Muscle layer of duodenum (tissue), 2 donors: ENCODE measurements at regions not wholly inside any gene's neighbourhood (a gene's known extent, or its start where the extent isn't known, plus 50 kb on each side); places are given as distances from the start of the nearest gene placed in this dataset.

Experiments used
- H3K27ac ChIP-seq: one replicate; pipeline ENCODE4 v1.7.0; 2013; ENCODE audit warnings: mild to moderate bottlenecking, low read length
- H3K27me3 ChIP-seq: one replicate; pipeline ENCODE4 v1.7.0; 2013; ENCODE audit warnings: low read depth, mild to moderate bottlenecking, control low read depth, low read length
- H3K36me3 ChIP-seq, 2 donors: one replicate each; pipeline ENCODE4 v1.7.0; 2013; ENCODE audit warnings: low read length in 2 of 2, control low read depth in 1 of 2, mild to moderate bottlenecking in 1 of 2; ENCODE audit not compliant: insufficient read depth in 2 of 2, control insufficient read depth in 1 of 2
- H3K4me1 ChIP-seq, 2 donors: one replicate each; pipeline ENCODE4 v1.7.0; 2013; ENCODE audit warnings: low read length in 2 of 2, mild to moderate bottlenecking in 2 of 2, control low read depth in 1 of 2, moderate library complexity in 1 of 2; ENCODE audit not compliant: insufficient read depth in 2 of 2, control insufficient read depth in 1 of 2
- H3K4me3 ChIP-seq, 2 donors: one replicate each; pipeline ENCODE4 v1.7.0; 2013; ENCODE audit warnings: low read length in 2 of 2, low read depth in 1 of 2, mild to moderate bottlenecking in 1 of 2
- H3K9me3 ChIP-seq, 2 donors: one replicate each; pipeline ENCODE4 v1.7.0; 2013; ENCODE audit warnings: low read length in 2 of 2, control low read depth in 1 of 2, mild to moderate bottlenecking in 1 of 2; ENCODE audit not compliant: control insufficient read depth in 1 of 2
- donor health status: healthy.

DNA sequence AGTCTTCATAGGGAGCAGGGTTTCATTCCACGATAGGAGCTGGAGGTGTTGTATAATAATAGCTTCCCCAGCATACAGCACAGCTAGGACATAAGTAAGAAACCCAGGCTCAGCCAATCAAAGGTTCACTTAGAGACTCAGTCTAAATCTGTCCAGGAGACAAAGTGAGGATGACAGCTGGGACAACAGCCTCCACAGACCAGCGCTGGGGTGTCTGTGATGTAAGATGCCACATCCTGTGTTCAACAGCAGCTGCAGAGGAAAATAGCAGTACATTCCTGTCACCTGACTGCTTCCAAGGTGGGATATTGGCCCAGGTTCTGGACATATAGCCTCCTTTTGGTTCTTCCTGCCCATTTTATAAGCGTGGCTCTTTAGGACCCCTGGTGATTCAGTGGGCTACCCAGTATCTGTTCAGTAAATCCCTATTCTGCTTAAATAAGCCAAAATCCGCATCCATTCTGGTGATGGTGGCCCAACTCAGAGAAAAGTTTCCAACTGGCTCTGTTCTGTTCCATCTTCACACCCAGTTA is 176.8 kb upstream of the SYT6 start:
- no peak overlapping the region for H3K4me3 ChIP-seq
- H3K9me3 ChIP-seq = no peaks in the 10 kb centered on the region
- no peak overlapping the region for H3K27ac ChIP-seq
- H3K36me3 ChIP-seq = no peaks in the 10 kb centered on the region
- no peaks in the 10 kb centered on the region for H3K27me3 ChIP-seq
- no peaks in the 10 kb centered on the region for H3K4me1 ChIP-seq

DNA sequence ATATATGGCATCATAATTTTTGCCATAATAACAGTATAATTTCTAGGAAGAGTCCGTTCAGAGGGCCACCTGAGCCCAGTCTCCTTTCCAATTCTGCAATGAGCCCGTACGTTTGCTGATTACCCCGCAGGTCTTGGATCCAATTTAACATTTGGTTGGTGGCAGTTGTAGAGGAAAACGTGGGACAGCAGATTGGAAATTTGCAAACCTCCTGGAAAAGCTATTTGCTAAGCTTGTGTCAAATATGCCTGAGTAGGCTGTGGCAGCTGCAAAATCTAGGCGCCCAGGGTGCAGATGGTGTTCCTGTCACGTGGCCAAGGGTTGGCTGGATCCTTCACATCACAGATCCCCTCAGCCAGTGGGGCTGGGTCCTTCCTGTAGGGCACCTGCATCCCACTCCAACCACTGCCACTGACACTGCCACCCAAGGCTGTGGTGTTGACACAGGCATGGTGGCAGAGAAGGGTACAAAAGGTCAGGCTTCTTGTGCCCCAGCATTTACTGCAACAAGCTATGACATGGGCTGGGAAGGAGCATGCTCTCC is 174.8 kb upstream of the SYT6 start:
- no peaks in the 10 kb centered on the region for H3K36me3 ChIP-seq
- H3K27me3 ChIP-seq = no peaks in the 10 kb centered on the region
- no peaks in the 10 kb centered on the region for H3K9me3 ChIP-seq
- H3K4me1 ChIP-seq = no peaks in the 10 kb centered on the region
- no peak overlapping the region for H3K4me3 ChIP-seq
- H3K27ac ChIP-seq = no peak overlapping the region

DNA sequence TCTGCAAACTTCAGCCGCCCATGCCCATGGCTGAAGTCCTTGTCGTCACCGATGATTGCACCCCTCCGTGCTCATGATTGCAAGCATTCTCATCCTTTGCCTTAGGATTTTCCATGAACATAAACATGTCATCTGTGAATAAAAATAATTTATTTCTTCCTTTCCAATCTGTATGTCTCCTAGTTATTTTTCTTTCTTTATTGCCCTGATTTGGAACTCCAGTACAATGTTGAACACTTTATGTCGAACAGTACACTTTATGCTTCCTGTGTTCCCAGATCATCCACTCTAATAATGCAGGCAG is 170.9 kb upstream of the SYT6 start:
- Histone ChIP-seq H3K4me1 (no peaks in the 10 kb centered on the region), H3K4me3 (no peak overlapping the region), H3K27me3 (no peaks in the 10 kb centered on the region), H3K36me3 (no peaks in the 10 kb centered on the region), H3K9me3 (no peaks in the 10 kb centered on the region), H3K27ac (no peak overlapping the region)

DNA sequence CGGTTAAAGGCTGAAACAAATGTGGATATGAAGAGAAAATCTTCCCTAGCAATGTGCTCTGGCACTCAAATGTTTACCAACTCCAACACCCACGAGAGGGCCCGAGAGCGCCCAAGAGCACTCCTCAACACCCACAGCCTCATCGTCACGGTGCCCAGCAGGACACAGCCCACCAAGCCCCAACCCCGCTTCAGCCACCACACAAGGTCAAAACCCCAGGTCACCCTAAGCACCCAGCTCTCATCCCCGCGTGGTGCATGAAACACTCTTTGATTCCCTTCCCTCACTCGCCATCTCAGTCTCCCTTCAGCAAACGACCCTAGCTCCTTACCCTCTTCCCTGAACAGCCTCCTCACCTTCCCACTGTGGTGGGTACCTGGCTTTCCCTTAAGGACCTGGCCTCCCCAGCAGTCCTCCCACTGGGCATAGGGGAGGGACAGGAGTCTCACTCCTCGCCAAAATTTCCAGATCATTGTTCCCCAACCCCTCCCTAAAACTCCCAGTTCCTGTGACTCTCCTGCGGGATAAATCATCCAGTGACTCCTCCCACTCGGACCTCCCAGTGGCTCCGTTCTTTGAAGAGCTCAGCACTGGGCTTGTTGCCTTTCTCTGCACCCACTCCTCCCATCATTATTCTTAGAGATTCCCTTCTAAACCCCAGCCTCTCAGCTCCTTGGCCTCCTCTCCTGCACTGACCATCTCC is 170.4 kb upstream of the SYT6 start:
- no peaks in the 10 kb centered on the region for H3K4me1 ChIP-seq
- no peak overlapping the region for H3K27ac ChIP-seq
- no peak overlapping the region for H3K4me3 ChIP-seq
- H3K9me3 ChIP-seq = no peaks in the 10 kb centered on the region
- no peaks in the 10 kb centered on the region for H3K27me3 ChIP-seq
- no peaks in the 10 kb centered on the region for H3K36me3 ChIP-seq

DNA sequence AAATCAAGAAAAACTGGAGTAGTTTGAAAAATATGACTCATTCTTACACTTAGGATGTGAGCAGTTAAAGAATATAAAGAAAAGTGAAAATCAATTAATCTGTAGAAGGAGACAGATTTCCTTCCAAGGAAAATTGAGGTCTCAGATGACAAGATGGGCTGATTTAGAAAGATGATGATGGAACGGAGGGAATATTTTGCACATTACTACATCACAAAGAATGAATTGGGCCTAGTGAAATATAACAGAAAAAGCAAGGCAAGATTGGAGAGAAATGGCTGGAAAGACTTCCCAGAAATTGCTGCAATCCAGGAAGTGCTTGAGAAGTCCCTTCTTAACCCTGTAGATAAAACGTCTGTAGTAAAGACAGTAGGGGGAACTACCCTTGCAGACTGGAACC is 169.1 kb upstream of the SYT6 start:
- Histone ChIP-seq H3K9me3 (no peaks in the 10 kb centered on the region), H3K4me1 (no peaks in the 10 kb centered on the region), H3K27ac (no peak overlapping the region), H3K4me3 (no peak overlapping the region), H3K27me3 (no peaks in the 10 kb centered on the region), H3K36me3 (no peaks in the 10 kb centered on the region)

DNA sequence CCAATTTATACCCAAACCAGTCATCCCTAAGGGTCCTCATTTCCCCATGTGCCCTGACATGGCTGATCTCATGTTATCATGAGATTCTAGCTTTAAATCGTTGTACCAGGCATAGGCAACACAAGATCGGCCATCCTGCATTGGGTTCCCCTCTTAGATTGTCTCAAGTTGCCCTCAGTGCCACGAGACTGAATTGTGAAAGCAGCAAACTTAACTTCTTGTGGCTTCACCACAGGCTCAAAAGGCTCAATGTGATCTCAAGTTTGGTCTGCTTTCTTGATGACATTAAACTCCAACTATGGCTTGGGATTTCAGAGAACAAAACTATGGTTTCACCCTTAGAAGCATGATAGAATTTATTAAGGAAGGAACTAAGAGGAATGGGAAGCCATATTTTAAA is 168.5 kb upstream of the SYT6 start:
- H3K27ac ChIP-seq = no peak overlapping the region
- no peaks in the 10 kb centered on the region for H3K9me3 ChIP-seq

DNA sequence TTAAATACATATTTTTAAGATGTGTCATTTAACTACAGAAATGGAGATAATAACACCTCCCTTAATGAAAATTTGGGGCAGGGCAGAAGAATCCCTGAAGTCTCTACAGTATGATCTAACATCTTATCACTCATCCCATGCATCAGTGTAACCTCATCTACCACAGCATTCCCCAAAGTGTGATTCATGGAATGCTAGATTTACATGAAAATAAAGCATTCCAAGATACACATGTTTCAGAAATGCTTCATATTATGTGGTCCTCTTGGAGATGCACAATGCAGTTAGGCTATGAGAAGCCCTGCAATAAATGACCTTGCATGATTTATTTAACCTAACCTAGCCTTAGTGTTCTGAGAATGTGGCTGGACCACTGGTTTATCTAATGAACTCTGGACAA is 166.9 kb upstream of the SYT6 start:
- H3K4me3 ChIP-seq = no peak overlapping the region
- H3K36me3 ChIP-seq = no peaks in the 10 kb centered on the region
- H3K27me3 ChIP-seq = no peaks in the 10 kb centered on the region
- no peak overlapping the region for H3K27ac ChIP-seq
- no peaks in the 10 kb centered on the region for H3K4me1 ChIP-seq
- no peaks in the 10 kb centered on the region for H3K9me3 ChIP-seq

More for the DNA sequence above, 168.5 kb upstream of the SYT6 start:
- no peaks in the 10 kb centered on the region for H3K4me1 ChIP-seq
- H3K27me3 ChIP-seq = no peaks in the 10 kb centered on the region
- H3K36me3 ChIP-seq = no peaks in the 10 kb centered on the region
- no peak overlapping the region for H3K4me3 ChIP-seq

DNA sequence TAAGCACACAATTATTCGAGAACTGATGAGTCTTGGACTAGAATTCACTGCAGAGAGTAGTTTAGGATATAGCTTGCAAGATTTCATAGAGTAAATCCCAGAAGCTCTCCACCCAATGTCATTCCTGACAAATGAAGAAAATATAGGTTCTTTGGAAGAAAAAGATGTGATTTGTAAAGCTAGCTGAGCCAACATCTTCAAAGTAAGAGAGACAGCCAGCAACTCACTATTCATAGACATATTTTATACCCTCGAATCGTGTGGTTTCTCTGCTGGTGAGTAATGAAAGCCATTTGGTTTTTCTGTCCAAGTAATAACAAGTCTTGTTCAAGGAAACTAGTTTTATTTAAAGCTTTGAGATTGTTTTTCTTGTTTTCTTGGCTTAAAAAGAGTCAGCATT is 165.7 kb upstream of the SYT6 start:
- H3K4me1 ChIP-seq = no peaks in the 10 kb centered on the region
- H3K4me3 ChIP-seq = no peak overlapping the region
- no peaks in the 10 kb centered on the region for H3K9me3 ChIP-seq
- no peak overlapping the region for H3K27ac ChIP-seq
- H3K27me3 ChIP-seq = no peaks in the 10 kb centered on the region
- no peaks in the 10 kb centered on the region for H3K36me3 ChIP-seq

DNA sequence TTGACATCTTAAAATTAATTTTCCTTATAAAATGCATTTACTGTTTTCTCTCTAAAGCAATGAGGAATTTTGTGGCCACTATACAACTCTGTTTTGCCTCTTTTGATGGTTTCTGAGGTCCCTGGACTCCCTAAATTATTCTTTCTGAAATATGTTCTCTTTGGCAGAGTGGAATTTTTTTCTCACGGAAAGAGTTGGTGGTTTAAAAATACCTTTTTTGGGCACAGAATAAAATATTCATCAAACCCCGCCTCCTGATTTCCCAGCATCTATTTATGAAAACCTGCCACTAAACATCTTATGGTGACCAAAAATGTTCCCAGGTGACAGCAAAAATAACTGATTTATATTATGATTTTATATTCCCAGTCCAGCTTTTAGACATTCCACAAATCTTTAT is 165.3 kb upstream of the SYT6 start:
- no peak overlapping the region for H3K27ac ChIP-seq
- H3K36me3 ChIP-seq = no peaks in the 10 kb centered on the region

DNA sequence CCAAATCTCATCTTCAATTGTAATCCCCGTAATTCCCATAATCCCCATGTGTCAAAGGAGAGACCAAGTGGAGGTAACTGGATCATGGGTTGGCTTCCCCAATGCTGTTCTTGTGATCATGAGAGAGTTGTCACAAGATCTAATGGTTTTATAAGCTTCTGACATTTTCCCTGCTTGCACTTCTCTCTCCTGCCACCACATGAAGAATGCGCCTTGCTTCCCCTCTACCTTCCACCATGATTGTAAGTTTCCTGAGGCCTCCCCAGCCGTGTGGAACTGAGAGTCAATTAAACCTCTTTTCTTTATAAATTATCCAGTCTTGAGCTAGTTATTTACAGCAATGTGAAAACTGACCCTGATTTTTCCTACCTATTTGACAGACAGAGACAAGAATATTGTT is 162.5 kb upstream of the SYT6 start:
- H3K27ac ChIP-seq = no peak overlapping the region
- peaks cover 0 to 3% of the 10 kb centered on the region in 2 donors for H3K9me3 ChIP-seq
- H3K4me3 ChIP-seq = no peak overlapping the region
- no peaks in the 10 kb centered on the region for H3K27me3 ChIP-seq
- H3K36me3 ChIP-seq = no peaks in the 10 kb centered on the region
- H3K4me1 ChIP-seq = no peaks in the 10 kb centered on the region

More for the DNA sequence above, 165.3 kb upstream of the SYT6 start:
- H3K4me1 ChIP-seq = no peaks in the 10 kb centered on the region
- no peak overlapping the region for H3K4me3 ChIP-seq
- H3K9me3 ChIP-seq = no peaks in the 10 kb centered on the region
- no peaks in the 10 kb centered on the region for H3K27me3 ChIP-seq

DNA sequence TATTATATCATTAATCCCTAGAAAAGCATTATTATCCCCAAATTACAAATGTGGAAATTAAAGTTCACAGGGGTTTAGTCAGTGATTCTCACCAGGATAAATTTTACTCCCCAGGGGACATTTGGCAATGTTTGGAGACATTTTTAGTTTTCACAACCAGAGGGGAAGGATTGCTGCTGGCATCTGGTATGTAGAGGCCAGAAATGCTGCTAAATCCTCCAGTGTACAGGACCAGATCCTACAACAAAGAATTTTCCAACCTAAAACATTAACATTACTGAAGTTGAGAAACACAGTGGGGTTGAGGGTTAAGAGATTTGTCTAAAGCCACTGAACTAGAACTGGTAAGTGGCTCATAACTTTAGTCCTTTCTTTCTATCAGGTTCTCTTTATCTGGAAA is 162.0 kb upstream of the SYT6 start:
- Histone ChIP-seq H3K4me1 (no peaks in the 10 kb centered on the region), H3K4me3 (no peak overlapping the region), H3K27ac (no peak overlapping the region), H3K9me3 (peaks cover 0 to 4% of the 10 kb centered on the region in 2 donors), H3K36me3 (no peaks in the 10 kb centered on the region), H3K27me3 (no peaks in the 10 kb centered on the region)

DNA sequence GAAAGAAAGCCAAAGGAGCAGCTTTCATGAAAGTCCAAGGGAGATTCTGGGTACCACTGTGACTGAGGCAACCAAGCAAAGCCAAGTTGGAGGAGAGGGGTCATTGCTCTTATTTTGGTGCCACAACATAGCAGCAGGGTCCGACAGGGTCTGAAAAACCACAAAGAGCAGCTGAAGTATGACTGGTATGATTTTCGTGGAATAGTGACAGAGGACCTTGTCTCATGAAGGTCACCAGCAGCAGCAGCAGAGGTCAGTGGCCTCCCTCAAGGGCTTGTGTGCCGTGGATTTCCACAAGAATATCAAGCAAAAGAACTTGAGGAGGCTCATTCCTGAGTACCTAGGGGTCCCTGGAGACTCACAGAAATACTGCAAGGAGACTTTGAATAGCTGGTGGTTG is 160.9 kb upstream of the SYT6 start:
- Histone ChIP-seq H3K27ac (no peak overlapping the region), H3K4me1 (no peaks in the 10 kb centered on the region), H3K4me3 (no peak overlapping the region)

More for the DNA sequence above, 160.9 kb upstream of the SYT6 start:
- Histone ChIP-seq H3K9me3 (peaks cover 0 to 4% of the 10 kb centered on the region in 2 donors), H3K27me3 (no peaks in the 10 kb centered on the region), H3K36me3 (no peaks in the 10 kb centered on the region)
